GM19035 (cell line): ENCODE measurements at regions not wholly inside any gene's neighbourhood (a gene's known extent, or its start where the extent isn't known, plus 50 kb on each side); places are given as distances from the start of the nearest gene placed in this dataset.
"Not testable (repeated sequence)": the region's sequence is repeated elsewhere in the genome, so short reads cannot be mapped to it uniquely, and the experiment has no call there.

Experiments used
- ATAC-seq: cut with Tn5 transposase; IDR thresholded peaks from one replicate; pipeline ENCODE4 v1.9.1; 2021; ENCODE audit not compliant: unreplicated experiment

DNA sequence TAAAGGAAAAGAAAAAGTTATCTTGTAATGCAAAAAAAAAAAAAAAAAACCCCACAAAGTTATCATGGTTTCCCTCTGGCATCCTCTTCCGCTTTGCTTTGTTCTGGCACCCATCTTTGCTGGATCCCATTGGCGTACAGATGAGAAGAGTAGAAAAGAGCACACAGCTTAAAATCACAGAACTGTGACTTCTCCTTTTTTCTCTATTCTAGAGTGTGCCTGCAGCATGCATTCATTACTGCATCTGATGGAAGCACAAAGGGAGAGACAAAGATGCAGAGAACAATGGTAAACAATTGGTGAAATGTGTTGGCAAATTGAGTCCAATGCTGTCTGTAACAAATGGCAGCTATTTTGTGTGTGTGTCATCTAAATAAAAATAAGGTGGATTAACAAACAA is 440.8 kb upstream of the PIK3R1 start:
- no peak for ATAC-seq

DNA sequence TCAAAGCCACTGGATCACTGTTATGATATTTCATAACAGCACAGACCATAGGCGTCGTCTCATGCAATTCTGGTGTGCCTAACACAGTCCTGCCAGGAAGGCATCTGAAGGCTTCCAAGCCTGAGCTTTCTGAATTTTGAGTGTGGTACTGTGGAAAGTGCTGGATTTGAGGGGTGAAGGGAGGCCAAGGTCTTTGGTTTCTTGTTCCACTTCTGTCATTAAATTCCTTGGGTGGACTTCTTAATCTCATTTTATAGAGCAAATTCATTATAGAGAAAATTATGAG is 441.3 kb upstream of the PIK3R1 start:
- ATAC-seq, result no peak

DNA sequence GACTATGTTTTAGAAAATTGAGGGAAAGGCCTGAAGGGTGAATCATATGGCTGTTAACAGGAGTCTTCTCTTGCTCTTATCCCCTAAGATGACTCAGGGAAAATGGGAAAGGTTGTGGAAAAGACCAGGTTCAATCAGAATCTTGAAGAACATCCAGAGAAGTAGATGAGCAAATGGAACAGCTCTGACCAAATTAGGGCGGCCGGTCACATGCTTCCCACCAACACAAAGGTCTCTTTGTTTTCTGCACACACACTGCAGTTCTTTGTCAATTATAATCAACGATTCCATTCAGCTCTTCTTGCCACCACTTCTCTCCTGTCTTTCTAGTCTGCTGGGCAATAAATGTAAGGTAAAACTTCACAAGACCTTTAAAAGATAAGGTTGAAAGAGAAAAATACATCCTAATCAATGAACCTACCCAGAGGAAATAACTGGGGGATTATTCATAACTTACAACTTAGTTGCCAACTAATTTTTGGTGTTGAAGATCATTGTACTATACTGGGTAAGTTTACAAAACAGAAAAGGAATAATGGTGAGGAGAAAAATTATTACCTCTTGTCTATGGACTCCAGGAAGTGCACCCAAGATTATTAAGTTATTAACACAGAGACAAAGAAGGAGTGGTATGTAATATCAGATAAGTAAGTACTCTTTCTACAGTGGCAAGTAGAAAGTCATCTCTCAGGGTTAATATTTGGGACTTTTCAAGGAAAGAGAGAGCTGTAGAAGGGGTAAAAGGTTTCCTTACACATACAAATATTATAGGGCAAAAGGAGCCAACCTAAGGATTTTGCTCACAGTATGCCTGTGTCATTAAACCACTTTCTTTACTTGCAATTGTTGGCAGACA is 441.9 kb upstream of the PIK3R1 start:
- no peak for ATAC-seq

DNA sequence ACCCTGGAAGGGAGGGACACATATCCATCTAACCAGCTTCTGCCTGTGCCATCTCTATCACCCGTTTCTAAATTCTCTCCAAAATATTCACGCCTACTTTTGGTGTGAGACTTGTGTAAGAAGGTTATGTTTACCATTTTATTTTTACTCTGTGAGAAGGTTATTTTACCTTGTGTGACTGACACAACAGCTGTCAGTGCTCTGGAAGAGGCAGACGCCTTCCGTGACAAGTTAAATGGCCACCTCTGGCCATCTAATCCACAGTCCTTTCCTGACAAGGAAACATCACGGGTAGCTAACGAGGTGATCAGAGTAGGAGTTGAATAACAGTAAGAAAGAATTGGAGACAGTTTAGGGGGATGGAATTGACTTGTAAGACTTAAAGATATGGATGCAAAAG is 443.8 kb upstream of the PIK3R1 start:
- no peak for ATAC-seq

DNA sequence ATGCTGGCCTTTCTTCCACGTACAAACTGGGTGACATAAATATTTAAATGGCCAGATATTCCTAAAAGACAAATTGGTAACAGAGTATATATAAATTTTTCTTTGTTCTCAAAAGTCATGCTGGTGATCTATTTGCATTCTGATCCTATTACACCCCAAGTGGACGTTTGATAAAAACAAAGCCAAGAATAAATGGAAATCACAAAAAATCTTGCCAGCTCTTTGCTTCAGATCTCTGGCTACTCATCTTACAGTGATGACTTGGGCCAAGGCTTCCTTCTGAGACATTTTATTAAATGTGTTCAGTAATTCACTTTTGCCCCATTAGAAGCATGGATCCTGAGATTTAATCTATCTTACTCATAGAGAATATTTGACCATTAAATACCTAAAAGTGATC is 444.3 kb upstream of the PIK3R1 start:
- ATAC-seq, result no peak

DNA sequence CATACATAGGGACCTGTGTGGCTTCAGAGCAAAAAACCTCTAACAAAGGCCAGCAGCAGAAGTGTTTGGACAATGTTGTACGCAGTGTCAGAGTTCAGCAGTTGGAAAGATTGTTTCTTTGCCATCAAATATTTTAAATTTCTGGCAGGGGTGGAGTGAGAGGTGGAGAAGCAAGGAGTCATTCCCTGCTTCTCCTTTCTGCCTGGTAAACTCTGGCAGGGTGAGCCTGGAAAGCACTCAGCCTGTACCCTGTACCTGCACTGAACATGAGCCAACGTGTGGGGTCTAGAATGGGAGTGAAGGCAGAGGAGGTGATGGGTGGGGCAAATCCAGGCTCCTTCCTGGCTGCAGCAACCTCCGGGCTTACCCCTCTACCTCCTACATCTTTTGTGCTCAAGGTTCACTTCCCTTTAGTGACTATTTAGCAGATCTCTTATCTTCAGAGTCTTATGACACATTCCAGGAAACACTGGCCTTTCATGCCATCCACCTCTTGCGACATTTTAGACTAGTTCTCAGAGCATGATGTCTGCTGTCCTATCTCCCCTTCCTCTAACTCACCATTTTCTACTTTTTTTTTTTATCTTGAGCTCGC is 445.0 kb upstream of the PIK3R1 start:
- no peak for ATAC-seq

DNA sequence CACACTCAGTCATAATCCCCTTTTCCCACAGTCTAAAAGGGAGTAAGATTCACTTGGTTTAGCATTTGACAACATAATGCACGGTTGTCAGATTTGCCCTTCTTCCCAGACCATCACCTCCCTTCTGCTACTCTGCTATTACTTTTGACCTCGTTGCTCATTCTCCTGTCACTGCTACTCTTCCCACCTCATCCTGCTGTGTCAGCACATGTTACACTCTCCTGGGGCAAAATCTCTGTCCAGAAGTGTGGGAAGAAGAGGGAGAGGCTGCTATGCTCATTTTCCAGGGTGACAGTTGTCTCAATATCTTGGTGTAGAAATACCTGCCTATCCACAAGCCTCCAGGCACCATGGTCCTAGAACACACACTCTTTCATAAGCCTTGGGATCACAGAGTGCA is 449.9 kb upstream of the PIK3R1 start:
- ATAC-seq, result no peak

DNA sequence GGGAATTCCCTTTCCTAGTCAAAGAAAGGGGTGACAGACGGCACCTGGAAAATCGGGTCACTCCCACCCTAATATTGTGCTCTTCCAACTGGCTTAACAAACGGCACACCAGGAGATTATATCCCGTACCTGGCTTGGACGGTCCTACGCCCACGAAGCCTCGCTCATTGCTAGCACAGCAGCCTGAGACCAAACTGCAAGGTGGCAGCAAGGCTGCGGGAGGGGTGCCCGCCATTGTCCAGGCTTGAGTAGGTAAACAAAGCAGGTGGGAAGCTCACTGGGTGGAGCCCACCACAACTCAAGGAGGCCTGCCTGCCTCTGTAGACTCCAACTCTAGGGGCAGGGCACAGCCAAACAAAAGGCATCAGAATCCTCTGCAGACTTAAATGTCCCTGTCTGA is 457.8 kb upstream of the PIK3R1 start:
- not testable (repeated sequence) for ATAC-seq

DNA sequence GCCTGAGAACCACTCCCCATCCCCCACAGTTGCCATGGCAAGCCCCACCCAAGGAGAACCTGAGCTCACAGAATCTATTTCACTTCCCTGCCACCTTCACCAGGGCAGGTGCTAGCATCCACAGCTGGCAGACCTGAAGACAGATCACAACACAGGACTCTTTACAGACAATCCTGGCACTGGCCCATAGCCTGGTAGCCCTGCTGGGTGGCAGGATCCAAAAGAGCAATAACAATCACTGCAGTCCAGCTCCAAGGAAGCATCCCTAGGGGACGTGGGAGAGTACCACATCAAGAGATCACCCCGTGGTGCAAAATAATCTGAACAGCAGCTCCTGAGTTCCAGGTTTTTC is 463.2 kb upstream of the PIK3R1 start:
- no peak for ATAC-seq

DNA sequence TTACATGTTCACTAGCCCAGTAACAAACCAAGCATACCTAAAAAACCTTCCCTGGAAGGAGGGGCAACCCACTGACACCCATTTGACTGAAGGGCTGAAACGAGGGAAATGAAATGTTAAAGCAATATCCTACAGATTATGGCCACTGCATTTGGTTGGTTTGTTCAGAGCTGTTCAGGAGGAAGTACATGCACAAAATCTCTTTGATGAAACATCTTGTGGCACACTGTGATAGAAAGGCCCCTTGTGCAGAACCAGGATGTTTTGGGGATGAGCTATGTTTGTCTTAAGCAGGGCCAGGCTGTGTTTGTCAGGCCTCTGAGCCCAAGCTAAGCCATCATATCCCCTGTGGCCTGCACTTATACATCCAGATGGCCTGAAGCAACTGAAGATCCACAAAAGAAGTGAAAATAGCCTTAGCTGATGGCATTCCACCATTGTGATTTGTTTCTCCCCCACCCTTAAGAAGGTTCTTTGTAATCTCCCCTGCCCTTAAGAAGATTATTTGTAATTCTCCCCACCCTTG is 467.3 kb upstream of the PIK3R1 start:
- ATAC-seq, result no peak

DNA sequence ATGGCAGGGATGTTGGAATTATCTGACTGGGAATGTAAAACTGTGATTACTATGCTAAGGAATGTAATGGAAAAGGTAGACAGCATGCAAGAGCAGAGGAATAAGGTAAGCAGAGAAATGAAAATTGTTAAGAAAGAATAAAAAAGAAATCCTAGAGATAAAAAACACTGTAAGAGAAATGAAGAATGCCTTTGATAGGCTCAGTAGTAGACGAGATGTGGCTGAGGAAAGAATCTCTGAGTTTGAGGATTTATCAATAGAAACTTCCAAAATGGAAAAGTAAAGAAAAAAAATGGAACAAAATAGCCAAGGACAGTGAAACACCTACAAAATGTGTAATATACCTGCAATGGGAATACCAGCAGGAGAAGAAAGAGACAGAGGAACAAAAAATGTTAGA is 468.5 kb upstream of the PIK3R1 start:
- ATAC-seq, result no peak

DNA sequence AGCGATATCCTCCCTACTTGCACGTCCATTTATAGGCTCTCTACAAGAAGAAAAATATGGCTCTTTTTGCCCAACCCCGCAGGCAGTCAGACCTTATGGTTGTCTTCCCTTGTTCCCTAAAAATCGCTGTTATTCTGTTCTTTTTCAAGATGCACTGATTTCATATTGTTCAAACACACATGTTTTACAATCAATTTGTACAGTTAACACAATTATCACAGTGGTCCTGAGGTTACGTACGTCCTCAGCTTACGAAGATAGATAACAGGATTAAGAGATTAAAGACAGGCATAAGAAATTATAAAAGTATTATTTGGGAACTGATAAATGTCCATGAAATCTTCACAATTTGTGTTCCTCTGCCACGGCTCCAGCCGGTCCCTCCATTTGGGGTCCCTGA is 468.9 kb upstream of the PIK3R1 start:
- not testable (repeated sequence) for ATAC-seq

DNA sequence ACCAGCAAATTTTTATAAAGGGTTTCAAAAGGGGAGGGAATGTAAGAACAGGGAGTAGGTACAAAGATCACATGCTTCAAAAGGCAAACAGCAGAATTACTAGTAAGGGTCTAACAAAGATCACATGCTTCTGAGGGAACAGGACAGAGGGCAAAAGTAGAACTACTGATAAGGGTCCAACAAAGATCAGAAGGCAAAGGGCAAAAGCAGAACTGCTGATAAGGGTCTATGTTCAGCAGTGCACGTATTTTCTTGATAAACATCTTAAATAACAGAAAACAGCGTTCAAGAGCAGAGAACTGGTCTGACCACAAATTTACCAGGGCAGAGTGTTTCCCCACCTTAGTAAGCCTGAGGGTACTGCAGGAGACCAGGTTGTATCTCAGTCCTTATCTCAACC is 469.5 kb upstream of the PIK3R1 start:
- no peak for ATAC-seq

DNA sequence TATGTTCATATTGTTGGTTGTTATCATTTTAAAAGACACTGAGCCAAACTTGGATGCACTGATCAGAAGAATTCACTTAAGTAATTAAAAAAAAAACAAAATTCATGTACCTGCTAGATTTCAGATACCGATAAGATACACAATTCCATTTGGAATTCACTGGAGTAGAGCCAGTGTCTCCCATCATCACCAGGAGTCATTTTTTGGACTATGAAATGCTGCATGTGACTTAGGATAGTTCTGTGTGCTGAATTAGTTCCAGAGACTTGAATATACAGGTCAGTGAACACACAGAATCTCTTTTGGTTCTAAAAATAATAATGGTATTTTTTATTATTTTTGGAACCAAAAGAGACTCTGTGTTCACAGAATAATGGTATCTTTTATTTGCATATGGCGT is 482.6 kb upstream of the PIK3R1 start:
- ATAC-seq, result no peak

DNA sequence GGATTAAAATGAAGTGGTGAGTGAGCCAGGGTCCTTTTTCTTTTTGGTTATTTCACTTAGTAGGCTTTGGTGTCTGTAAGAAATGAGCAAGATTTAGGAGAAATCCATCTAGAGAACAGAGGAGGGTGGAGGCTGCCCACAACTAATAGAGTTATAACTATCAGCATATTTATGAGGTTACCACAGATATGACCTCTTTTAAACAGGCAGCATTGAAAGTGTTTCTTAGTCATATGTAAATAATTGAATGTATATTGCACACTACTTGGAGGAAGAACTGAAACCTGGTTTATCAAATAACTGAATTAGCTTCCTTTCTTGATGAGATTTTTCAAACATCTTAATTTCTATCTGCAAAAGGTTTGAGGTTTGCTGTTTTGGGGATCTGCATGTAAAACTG is 483.1 kb upstream of the PIK3R1 start:
- ATAC-seq, result no peak

DNA sequence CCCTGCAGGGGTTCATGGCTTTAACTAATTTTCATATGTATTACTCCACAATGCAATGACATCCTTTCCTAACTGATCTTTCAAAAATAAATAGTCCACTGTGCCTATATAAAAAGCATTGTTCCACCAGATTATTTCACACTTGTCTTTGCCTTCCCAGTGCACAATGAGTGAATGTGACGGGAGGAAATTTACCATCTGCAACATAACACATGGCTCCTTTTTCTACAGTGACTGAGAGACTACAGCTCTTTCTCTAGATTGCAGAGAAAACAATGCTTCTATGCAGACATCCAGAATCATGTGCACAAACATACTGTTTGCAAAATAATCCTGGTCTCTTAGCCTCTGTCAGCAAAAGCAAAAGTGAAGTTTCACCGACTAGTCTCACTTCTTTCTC is 483.7 kb upstream of the PIK3R1 start:
- no peak for ATAC-seq

DNA sequence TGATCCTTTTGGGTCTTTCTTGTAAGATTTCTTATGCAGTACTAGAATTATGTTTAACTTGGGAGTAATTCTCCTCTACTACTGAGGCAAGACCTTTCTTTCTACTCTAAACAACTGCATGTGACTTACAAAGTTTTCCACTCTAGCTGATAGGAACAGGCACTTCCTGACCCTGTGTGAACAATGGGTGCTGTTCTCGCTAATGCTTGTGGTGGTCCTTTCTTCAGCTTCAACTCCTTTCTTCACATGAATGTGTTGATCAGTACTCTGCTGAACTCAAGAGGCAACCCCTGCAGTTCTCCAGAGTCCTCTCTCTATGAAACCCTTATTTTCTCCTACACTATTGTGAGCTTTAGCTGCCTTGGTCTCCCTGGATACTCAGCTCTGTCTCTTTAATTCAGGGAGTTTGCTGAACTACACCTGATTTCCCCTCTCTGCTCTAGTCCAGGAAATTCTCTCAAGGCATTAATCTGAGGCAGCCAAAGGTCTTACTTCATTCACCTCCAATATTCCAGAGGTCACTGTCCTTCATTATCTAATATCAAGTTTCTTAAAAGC is 484.6 kb upstream of the PIK3R1 start:
- ATAC-seq, result no peak

DNA sequence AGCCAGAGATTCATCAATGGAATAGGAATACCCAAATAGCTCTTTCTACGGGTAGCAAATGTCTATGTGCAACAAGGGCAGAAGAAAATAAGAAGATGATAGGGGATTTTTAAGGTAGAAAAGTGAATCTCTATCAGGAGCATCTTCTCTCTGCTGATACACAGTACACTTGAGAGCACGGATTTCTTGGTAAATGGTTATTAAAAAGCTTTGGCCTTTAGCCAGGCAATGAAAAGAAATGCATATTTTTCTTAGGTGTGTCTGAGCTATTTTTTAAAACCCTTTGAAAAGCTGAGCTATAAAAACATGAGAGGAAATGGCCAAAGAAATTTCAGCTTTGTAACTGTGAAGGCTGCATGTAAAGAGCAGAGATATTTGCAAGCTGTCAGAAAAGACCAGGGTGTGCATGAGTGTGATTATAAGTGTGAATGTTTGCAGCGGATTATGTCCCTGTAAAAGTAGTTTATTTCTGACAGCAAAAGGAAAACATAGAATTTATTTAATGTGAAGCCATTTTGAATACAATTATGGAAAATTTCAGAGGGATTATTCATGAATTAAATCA is 487.1 kb upstream of the PIK3R1 start:
- ATAC-seq, result no peak

DNA sequence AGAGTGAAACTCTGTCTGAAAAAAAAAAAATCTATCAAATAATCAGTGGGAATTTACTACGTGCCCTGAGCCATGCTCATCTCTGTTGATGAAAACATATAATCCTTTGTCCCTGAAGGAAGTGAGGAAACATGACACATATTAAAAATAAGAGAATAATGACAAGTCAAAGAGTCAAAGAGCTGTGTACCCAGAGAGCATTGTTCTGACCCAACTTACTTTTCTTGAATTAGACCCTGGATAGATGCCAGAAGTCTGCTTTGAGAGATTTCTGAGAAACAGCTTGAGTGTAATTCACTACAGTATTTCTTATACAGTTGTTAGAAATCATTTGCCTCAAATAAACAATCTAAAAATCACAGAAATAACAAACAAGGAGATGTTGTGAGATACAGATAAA is 490.0 kb upstream of the PIK3R1 start:
- ATAC-seq, result no peak

DNA sequence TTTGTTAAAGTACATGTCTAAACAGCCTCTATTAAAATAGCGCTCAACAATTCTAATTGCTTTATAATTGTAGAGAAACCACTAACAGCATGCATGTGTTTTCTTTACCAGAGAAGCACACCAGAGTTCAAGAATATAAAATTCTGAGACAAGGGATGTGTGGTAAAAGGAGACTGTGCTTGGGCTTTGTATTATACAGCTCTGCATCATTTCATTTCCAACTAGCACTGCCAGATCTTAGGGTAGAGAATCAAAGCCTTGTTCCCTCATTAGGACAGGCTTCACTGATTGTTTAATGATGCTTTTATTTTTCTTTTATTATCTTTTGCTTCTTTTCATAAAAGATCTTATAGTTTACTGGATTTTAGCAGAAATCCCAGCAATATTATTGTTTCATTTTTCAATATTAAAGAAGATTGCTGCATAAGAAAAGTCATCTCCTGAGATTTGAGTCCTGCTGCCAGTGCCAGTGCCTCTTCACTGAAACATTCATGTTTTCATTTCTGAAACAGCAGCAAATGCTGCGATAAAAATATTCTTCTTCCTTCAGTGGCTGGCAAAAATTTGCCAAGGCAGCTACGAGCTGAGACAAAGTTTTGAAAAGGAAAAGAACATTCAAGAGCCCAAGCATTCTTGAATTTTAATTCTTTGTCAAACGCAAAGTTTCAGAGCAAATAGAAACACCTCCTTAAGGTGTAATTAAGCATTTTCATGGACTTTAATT is 491.0 kb upstream of the PIK3R1 start:
- no peak for ATAC-seq

DNA sequence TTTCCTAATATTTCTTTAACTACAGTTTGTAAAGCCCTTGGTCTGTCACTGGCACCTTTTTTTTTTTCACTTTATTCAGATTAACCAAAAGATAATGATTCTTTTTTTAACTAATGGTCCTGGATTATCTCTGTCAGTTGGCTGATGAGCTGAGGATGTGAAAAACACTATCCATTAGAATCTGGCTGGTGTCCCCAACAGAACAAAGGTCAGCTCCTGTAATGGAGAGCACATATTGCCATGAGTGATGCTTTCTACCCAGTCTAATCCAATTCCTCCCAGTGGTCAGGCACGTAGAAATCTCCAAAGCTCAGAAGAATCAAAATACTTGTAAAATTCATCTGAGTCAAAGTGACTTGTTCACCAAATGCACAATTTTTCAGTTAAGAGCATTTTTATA is 491.7 kb upstream of the PIK3R1 start:
- ATAC-seq, result no peak

DNA sequence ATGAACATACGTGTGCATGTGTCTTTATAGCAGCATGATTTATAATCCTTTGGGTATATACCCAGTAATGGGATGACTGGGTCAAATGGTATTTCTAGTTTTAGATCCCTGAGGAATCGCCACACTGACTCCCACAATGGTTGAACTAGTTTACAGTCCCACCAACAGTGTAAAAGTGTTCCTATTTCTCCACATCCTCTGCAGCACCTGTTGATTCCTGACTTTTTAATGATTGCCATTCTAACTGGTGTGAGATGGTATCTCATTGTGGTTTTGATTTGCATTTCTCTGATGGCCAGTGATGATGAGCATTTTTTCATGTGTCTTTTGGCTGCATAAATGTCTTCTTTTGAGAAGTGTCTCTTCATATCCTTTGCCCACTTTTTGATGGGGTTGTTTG is 493.0 kb upstream of the PIK3R1 start:
- not testable (repeated sequence) for ATAC-seq
